GM18517 (cell line): ENCODE measurements at regions not wholly inside any gene's neighbourhood (a gene's known extent, or its start where the extent isn't known, plus 50 kb on each side); places are given as distances from the start of the nearest gene placed in this dataset.

Source experiments
- ATAC-seq: cut with Tn5 transposase; IDR thresholded peaks from one replicate; pipeline ENCODE4 v1.9.1; 2021; ENCODE audit warnings: mild to moderate bottlenecking, moderate library complexity; ENCODE audit not compliant: unreplicated experiment

- ATAC-seq, result no peak
Measured at GRCh38 chr11:37026326-37026725, 428.3 kb upstream of the RAG2 start.

GRCh38 chr11:37006563-37006962 is 408.5 kb upstream of the RAG2 start:
- no peak for ATAC-seq

DNA sequence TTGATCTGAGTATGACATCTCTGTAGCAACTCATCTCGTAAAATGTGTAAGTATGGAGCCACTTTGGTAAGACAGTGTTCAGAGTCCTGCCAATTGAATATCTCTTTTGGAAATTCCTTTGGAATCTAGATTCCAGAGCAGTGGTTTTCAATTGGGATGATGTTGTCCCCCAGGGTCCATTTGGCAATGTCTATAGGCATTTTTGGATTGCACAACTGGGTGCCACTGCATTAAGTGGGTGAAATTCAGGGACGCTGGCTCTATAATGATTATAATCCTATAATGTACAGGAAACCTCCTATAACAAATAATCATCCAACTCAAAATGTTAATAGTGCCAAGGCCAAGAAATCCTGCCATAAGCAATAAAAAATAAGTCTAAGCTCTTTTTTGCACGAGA is 404.8 kb upstream of the RAG2 start:
- ATAC-seq, result no peak

DNA sequence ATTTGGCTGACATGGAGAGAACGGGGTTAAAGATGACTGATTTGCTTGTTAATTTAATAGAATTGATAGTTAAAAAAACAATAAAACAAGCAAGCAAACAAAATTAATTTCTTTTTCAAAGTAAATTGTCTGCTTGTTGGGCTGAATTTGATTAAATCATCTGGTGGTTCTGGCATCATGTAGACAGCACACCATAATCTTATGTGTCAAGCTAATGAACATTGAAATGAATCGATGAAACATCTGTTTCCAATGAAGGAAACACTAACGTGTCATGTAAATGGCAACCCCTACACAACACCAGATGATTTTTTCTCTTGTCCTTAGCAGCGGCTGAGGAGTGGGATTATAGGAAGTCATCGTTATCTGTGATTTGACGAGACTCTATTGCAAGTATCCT is 399.6 kb upstream of the RAG2 start:
- ATAC-seq, result no peak

DNA sequence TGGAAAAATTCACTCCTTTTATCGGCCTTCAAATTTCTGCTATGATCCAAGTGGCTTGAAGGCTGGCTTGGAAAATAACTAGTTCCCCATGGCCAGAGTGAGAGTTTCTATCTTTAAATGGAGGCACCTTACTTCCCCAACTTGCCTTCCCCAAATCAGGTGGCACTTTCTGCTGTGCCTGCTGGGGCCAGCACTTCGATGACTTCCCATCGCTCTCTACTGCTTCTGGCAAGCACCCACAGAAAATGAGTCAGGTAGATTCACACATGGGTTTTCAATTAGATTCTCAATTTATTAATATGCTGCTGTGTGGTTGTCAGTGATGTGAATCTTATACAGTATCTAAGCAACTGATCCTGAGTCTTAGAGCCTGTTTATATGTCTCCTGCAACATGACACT is 398.8 kb upstream of the RAG2 start:
- no peak for ATAC-seq

GRCh38 chr11:36994208-36994607 is 396.2 kb upstream of the RAG2 start:
- no peak for ATAC-seq

- ATAC-seq, result no peak
Measured at GRCh38 chr11:36988556-36988955, 390.5 kb upstream of the RAG2 start.

- ATAC-seq, result no peak
Measured at GRCh38 chr11:36985562-36985961, 387.5 kb upstream of the RAG2 start.

- no peak for ATAC-seq
Measured at GRCh38 chr11:36976741-36977140, 378.7 kb upstream of the RAG2 start.

- ATAC-seq, result no peak
Measured at GRCh38 chr11:36974771-36975170, 376.7 kb upstream of the RAG2 start.

DNA sequence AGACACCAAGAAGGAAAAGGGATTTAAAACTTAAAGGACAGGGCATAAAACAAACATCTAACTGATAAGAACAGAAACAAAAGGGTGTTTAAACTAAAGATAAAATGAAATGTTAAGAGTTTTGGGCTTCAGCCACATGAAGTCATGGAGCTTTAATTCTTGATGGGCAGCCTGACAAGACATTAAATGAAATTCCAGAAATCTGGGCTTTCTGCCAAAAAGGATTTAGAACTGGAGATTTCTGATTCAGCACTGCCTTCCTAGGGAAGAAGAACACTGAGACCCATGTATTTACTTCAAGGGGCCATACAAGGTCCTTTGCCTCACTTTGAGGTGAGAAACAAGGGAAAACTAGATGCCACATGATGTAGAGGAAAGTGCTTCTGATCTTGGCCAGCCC is 355.9 kb upstream of the RAG2 start:
- ATAC-seq, result no peak

DNA sequence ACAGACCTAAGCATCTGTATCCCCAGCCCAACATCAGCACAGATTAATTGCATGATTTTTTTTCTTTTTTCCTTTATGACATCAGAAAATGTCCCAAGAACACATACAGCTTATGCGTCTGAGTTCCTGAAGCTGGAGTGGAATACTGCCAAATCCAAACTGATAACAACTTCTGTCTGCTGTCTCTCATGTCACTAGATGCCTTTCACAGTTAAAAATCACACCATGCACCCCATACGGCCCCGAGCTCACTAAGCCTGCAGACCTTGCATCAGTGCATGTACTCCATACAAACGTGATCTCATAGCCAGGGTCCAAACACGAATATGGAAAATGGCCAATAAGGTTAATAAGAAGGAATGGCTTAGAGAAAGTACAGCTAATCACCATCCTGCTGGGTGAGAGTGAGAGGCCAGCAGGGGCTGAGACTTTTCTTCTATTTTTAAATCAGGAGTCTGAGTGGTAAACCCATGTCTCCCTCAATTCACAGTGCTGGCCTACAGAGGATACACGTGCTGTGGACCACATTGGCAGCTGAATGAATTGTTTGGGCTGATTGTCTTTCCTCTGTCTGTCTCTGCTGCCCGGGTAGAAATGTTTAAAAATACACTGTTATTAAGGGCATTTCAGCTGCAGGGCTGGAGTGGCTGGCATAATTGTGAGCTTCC is 350.6 kb upstream of the RAG2 start:
- no peak for ATAC-seq

- no peak for ATAC-seq
Measured at GRCh38 chr11:36945384-36945783, 347.3 kb upstream of the RAG2 start.

GRCh38 chr11:36933481-36933880 is 335.4 kb upstream of the RAG2 start:
- no peak for ATAC-seq

GRCh38 chr11:36931139-36931538 is 333.1 kb upstream of the RAG2 start:
- no peak for ATAC-seq

GRCh38 chr11:36930256-36930655 is 332.2 kb upstream of the RAG2 start:
- no peak for ATAC-seq

DNA sequence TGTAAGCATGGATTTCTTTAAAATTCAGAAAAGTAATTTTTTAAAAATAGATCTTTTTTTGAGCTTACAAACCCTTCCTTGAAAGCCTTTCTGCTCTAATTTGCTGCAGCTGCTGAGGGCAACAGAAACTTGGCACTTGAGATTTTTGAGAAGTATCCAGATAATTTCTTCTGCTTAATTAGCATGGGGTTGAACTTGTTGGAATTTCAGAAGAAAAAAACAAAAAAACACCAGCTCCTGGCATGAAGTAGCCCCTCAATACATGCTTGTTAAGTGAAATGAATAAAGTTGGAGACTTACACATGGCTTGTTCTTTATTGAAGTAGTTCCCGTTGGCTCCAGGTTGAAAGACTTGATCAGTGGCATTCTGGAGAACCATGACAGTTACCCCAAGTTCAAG is 331.4 kb upstream of the RAG2 start:
- no peak for ATAC-seq

DNA sequence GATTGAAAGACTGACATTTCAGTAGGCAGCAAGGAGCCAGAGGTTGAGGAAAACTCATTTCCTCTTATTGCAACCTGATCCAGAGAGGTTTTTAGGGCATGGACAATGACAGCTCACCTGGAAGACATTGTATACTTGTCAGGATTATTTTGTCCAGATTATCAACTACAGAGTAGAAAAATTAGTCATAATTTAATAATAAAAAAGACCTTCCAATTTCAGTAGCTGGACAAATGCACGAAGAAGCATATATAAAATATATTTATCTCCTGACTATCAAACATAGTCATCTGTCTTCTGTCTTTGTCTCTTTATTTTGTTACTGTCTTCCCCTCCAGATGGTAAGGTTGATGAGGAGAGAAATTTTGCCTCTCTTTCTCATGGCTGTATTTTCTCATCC is 330.6 kb upstream of the RAG2 start:
- no peak for ATAC-seq

DNA sequence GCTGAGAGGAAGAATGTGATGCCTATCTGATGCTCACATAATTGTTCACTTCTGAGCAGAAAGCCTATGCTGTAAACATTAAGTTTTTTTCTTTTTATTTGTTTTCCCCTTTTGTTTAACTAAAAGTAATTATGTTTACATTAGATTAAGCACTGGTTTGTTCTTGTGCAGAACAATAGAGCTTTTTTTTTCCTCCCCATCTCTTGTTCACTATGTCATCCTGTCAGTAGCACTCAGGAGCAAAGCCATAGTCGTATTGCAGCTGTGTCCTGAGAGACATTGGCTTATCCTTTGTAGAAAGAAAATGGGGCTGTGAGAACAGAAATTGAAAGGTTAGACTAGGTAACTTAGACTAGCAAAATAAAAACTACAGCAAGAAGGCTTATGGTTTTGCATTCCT is 301.8 kb upstream of the RAG2 start:
- no peak for ATAC-seq

DNA sequence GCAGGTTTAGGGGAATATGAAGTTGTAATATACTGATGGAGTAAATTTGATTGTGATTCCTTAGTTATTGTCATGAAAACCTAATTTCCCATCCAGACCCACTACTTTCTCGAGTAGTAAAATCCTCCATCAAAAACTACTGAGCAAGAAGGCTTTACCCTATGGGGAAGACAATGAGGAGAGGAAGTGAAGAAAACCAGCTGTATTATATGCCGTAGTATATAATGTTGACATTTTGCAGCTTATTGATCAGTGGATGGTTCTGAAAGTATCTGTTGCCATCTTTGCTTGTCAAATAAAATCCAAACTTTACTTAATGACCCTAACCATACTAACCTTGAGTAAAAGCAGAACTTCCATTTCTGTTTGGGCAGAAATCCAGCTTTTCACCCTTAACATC is 292.8 kb upstream of the RAG2 start:
- no peak for ATAC-seq

DNA sequence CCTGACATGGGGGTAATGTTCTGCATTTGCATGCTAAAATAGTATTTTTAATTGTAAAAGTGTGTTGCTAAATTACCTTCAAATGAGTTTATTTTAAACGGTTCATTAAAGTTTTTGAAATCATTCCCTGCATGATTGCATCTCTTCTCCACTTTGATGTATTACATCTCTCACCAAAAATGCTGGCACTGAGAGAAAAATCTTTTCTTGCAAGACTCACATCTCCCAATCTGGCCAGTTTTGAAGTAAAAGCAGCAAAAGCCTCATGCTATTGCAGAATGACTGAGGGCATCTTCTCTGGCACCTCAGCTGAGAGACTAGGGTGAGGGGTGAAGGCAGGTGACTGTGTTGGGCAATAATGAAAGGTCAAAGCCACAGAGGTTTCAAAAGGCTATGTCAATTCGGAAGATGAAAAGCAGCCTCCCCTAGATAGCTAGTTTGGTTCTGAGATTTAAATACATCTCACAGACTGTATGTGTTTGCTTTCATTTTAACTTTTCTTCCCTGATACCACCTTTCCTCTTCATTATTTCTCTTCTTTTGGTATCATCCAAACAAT is 292.2 kb upstream of the RAG2 start:
- ATAC-seq, result no peak

- ATAC-seq, result no peak
Measured at GRCh38 chr11:36885154-36885553, 287.1 kb upstream of the RAG2 start.

GRCh38 chr11:36878737-36879136 is 280.7 kb upstream of the RAG2 start:
- ATAC-seq, result no peak
